Coronary artery (tissue), 2 donors: ENCODE measurements at regions not wholly inside any gene's neighbourhood (a gene's known extent, or its start where the extent isn't known, plus 50 kb on each side); places are given as distances from the start of the nearest gene placed in this dataset.

ENCODE experiments used
- DNase-seq: peaks from one replicate; pipeline ENCODE4 v3.0.0-alpha.2; 2017; ENCODE audit warnings: low spot score
- H3K27ac ChIP-seq, 2 donors: fragments of 200-600 bp; sonication (generic); one replicate each; pipeline ENCODE4 v1.5.1; 2016 to 2019
- H3K4me3 ChIP-seq: fragments of 200-600 bp; sonication (generic); 2 replicates; pipeline ENCODE4 v1.5.1; 2016; ENCODE audit warnings: mild to moderate bottlenecking, moderate library complexity
- CTCF ChIP-seq: fragments of 200-600 bp; sonication (generic); IDR thresholded peaks from one replicate; pipeline ENCODE4 v1.5.1; 2019; ENCODE audit warnings: antibody characterized with exemption

- DNase-seq: peak; percentile 28
- H3K27ac ChIP-seq: peak overlapping the region; percentile 98 to 100
- no peak for TF ChIP-seq CTCF
- peak overlapping the region; percentile 95 for H3K4me3 ChIP-seq
These were observed 79.7 kb upstream of the WNT7B start for GRCh38 chr22:46056546-46057245.

- H3K27ac ChIP-seq: peak overlapping the region; percentile 98 to 100
- TF ChIP-seq CTCF: no peak
- DNase-seq: peak; percentile 52
- H3K4me3 ChIP-seq: peak overlapping the region; percentile 95
These were observed 80.5 kb upstream of the WNT7B start for GRCh38 chr22:46057246-46058090.

GRCh38 chr22:46058091-46058420 lies 81.1 kb upstream of the WNT7B start:
- peak overlapping the region; percentile 95 for H3K4me3 ChIP-seq
- no peak for TF ChIP-seq CTCF
- peak; percentile 81 for DNase-seq
- peak overlapping the region; percentile 98 to 100 for H3K27ac ChIP-seq

- TF ChIP-seq CTCF: no peak
- Histone ChIP-seq H3K4me3 (peak overlapping the region; percentile 95), H3K27ac (peak overlapping the region; percentile 98 to 100)
- DNase-seq: peak; percentile 76
These were observed 81.9 kb upstream of the WNT7B start for GRCh38 chr22:46058591-46059519.

GRCh38 chr22:46060292-46061123 lies 83.5 kb upstream of the WNT7B start:
- peak; percentile 33 for DNase-seq
- Histone ChIP-seq H3K27ac (peak overlapping the region; percentile 61 to 96), H3K4me3 (peak overlapping the region; percentile 41)
- TF ChIP-seq CTCF: no peak

- H3K27ac ChIP-seq: peak overlapping the region; percentile 61 to 96
- H3K4me3 ChIP-seq: peak overlapping the region; percentile 41
- no peak for TF ChIP-seq CTCF
- no peak for DNase-seq
These were observed 84.2 kb upstream of the WNT7B start for GRCh38 chr22:46061124-46061500.
